Superior temporal gyrus (tissue), 1 donor: ENCODE measurements at regions not wholly inside any gene's neighbourhood (a gene's known extent, or its start where the extent isn't known, plus 50 kb on each side); places are given as distances from the start of the nearest gene placed in this dataset.
"Not testable (repeated sequence)": the region's sequence is repeated elsewhere in the genome, so short reads cannot be mapped to it uniquely, and the experiment has no call there.

Experiments
- DNase-seq: peaks from one replicate; pipeline ENCODE4 v3.0.0-alpha.2; 2016; ENCODE audit errors: extremely low spot score

DNA sequence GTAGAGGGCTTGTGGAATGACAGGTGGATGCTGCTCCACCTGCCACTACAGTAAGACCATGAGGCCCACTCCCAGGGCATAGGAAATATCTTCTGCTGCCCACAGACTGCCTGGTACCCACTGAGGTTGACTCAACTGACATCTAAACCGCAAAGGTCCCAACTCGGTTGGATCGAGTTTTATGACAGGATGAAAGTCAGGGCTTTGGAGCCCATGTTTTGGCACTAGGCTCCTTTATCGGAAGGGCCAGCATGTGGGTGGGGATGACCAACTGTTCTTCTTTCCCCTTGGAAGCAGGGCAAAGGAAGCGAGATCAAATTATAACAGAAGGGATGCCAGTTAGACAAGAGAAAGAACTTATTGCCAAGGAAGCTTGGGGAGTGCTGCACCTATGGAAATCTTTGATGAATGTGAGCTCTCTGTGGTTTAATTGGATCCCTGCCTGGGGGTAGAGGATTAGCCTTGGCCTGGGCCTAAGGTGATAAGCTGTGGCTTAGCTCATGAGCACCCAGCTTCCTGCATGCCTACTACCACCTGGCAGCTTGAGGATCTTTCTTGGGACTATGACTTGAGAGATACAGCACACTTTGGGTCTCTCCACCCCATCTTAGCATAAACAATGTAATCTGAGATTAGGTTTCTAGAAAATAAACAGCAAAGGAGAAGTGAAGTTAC, 121.8 kb downstream of the KCNA5 start:
- no peak for DNase-seq

DNA sequence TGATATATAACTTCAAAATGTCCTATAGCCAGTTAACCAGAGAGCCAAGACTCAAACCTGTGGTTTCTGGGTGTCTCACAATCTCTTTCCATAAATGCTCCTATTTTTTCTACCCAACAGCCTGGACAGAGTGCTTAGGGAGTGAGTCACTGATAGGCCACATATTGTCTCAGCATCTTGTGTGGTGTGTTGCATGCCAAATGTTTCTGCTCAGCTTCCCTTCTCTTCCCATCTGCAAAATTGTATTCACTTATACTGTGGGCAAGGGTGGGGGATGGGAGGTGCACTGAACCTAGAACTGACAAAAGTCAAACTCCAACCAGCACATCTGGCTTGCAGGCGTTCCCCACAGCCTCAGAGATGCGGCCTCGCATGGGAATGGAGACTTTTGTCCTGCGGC, 123.3 kb downstream of the KCNA5 start:
- DNase-seq, result peak; percentile 11

- DNase-seq, result no peak
These were observed 124.5 kb downstream of the KCNA5 start for GRCh38 chr12:5168148-5168547.

DNA sequence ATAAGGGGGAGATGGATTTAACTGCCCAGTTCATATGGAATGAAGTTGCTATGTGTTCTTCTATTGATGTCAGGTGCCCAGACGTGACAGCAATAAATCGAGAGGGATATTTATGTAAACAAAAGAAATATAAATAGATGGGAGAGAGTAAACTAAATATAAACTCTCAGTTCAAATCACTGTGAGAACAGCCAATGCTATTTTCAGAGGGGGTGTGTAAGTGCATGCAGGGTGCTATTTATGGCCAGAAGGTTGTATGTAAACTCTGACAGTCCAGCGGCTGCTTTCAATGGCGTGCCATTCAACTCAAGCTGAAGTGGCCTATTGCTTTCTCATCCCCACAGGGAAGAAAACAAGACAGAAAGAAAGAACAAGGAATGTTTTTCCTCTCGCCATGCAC, 127.2 kb downstream of the KCNA5 start:
- DNase-seq, result no peak

DNA sequence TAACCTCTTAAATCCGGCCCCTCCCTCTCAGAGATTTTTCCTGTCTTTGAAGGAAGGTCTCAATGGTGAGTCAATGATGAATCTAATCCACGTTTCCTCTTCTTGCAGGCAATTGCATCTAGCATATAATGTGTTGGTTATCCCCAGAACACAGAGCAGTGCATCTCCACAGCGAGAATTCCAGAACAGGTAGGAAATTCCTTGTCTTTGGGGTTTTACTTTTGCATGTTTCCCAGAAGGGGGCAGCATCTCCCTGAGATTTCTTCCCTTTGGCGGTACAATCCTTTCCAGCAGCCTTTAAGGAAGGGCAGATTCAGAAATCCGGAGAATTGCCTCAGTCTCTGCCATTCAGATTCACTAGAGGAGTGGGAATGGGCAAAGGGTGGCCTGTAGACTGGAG, 128.0 kb downstream of the KCNA5 start:
- DNase-seq, result peak; percentile 39

GRCh38 chr12:5172886-5173285, 129.2 kb downstream of the KCNA5 start:
- DNase-seq, result no peak

DNA sequence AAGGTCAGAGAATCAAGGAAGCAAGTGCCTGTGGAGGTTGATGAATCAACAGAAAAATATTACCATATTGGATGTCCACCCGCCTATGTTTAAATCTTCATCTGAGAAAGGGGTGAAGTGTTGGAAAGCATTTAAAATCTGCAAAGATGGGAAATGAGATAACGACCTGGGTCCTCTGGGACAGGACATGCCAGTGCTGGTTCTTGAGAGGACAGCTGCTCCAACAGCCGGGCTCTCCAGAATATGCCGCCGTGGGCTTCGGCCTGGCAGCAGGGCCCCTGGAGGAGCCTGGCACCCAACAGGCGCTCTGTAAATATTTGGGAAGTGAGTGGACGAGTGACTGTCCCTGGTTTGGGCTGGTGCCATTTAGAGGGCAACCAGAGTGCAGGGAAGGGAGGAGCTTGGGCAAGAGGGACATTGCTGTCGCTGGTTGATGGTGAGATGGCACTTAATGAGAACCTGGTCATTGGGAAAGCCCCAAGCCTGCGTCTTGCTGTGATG, 129.9 kb downstream of the KCNA5 start:
- no peak for DNase-seq

DNA sequence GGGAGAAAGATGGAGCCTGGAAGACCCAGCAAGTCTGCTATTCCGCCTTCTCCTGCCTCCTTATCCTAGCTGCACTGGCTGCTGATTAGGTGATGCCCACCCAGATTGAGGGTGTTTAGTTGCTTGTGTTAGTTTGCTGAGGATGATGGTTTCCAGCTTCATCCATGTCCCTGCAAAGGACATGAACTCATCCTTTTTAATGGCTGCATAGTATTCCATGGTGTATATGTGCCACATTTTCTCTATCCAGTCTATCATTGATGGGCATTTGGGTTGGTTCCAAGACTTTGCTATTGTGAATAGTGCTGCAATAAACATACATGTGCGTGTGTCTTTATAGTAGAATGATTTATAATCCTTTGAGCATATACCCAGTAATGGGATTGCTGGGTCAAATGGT, 131.7 kb downstream of the KCNA5 start:
- not testable (repeated sequence) for DNase-seq

DNA sequence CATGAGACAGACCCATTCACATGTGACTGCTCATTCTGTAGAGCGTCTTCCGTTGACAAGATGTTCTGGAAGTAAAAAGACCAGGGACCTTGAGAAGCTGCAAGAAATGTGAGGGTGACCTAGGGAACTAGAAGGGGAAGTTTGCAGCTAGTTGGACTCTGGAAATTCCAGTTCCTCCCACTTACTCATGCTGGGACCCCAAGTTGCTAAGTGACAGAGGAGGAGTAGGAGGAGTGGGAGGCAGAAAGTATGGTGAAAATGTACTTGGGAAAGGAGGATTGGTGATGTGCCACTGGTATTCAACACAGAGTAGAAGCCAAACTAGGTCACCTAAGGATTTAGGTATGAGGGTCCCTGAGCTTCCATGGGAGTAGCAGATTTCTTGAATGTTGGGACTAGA, 132.4 kb downstream of the KCNA5 start:
- no peak for DNase-seq

DNA sequence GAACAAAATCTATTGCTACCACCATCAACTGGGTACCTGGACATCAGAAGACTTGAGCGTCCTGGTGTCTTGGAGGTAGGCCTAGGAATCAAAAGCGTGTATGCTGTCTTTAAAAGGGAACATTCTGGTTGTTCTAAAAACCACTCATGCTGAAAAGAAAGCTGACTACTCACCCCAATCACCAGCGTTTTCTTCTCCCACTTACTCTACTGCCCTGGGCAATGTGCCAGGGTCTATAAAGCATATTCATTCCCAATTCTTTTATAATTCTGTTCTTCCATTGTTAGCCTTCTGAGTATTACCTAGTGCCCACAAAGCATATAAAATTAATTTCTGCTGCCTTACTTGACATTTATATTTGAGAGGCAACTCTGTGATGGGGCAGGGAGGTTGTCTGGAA, 133.4 kb downstream of the KCNA5 start:
- DNase-seq, result no peak

DNA sequence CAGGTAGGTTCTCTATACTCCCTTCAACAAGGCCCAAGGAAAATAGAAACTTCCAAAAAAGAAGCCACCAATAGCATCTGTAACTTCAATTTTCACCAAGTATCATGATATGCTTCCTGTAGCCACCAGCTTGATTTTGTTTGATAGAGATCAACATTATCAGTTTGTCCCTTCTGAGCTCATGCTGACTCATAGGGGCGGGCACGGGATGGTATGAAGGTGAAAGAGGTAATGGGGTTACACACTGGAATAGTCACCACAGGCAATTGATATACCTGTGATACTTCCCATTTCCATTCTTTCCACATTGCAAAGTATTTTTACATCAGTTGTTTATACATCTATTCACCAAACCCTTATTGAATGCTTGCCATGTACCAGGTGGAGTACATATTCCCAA, 134.1 kb downstream of the KCNA5 start:
- DNase-seq, result no peak

DNA sequence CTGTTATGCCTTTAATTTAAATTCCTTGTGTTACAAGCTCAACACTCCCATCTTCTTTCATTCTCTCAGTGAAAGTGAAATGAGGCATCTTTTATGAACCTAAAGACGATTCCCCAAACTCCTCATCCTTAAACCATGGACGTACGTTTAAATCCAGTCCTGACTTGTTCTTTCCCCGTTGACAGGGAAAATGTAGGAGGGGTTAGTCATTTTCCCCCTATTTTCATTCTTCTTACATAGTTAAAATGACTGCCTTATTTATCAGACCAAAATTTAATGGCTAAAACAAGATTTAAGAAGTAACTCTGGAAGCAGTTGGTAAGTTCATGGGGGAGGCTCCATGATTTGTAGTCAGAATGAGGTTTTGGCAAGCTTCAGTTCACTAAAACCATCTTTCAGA, 134.9 kb downstream of the KCNA5 start:
- DNase-seq, result no peak

GRCh38 chr12:5180496-5180895, 136.8 kb downstream of the KCNA5 start:
- no peak for DNase-seq

DNA sequence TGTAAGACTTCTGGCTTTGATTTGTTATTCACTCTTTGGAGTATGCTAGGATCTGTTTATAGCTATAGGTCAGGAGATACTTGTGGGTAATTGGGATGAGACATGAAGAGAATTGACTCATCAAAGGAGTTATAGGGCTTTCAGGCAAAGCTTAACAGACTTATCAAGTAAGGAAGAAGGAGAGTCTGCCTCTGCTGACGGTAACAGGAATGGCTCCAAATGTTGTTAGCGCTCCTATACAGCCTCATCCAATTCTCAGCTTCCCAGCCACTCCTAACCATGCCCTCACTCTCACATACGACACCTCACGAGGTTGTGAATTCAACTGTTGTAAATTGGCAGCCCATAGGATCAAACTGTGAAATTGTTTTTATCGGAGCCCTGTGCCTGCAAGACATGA, 140.5 kb downstream of the KCNA5 start:
- DNase-seq, result no peak

GRCh38 chr12:5185435-5186069, 141.9 kb downstream of the KCNA5 start:
- no peak for DNase-seq

DNA sequence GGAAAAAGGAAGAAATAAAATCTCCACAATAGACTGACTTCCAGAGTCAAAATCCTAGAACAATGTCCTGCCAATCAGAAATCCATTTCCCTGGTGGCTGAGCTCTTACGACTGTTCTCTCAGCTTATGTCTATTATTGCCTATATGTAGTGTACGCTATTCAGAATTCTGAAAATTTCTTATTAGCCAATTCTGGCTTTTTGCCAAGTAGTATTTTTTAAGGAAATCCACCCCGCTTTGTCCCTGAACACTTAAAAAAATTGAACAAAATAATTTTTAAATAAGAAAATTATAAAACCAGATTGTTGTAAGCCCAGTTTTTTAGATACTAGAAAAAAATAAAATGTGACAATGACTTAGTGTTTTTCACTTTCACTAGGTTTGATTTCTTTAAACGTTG, 143.0 kb downstream of the KCNA5 start:
- no peak for DNase-seq

GRCh38 chr12:5187136-5187535, 143.5 kb downstream of the KCNA5 start:
- DNase-seq, result no peak

GRCh38 chr12:5188472-5188871, 144.8 kb downstream of the KCNA5 start:
- DNase-seq, result no peak

GRCh38 chr12:5189173-5189572, 145.5 kb downstream of the KCNA5 start:
- DNase-seq, result no peak

GRCh38 chr12:5191803-5192538, 148.3 kb downstream of the KCNA5 start:
- DNase-seq, result no peak

DNA sequence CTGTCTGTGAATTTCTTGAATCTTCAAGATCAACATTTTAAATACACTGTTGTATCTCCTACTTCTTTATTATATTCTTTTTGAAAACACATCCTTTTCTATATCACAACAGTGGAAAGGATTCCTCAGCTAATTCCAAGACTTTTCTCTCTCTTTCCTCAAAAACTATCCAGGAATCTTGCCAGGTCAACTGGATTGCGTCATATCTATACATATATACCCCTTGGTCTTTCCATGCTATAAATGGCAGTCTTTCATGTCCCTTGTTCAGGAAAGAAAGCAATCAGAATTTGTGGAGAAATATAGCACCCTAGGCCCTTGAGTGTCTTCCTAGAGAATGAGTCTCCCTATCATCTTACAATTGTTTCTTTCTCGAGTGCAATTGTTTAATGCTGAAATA, 149.0 kb downstream of the KCNA5 start:
- no peak for DNase-seq

DNA sequence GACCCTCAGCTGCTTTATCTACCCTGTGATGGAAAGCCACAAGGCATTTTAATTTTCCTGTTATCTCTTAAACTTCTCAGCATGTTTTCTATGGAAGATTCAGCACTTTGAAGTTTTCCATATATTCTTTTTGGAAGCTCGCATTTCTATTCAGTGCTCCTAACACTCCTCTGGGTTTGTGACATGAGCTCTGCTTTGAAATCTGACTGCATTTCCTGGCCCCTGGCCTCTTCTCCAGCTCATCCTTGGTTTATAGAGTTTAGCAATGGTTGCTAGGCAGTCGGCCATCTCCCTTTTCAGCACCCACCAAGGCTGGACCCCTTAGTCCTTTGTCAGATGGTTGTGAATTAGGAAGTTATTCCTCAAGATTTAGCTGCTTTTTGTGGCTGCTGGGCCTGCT, 150.6 kb downstream of the KCNA5 start:
- DNase-seq, result no peak

DNA sequence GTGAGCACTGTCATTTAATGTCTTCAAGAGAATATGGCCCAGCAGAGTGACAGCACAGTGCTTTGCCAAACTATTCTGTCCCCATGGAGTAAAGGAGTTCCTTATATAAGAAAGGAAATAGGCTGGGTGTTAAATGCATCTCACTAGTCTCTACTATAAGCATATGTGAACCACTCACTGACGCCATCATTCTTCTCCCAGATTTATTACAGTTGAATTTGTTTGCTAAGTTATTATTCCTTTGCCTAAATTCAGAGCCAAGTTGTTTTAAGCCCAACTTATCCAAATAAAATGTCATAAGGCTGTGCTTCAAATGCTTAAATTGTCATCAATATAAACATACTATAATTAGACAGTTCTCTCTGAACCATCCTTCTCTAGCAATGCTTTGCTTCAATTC, 151.6 kb downstream of the KCNA5 start:
- no peak for DNase-seq
